ENCODE measurements at regions not wholly inside any gene's neighbourhood (a gene's known extent, or its start where the extent isn't known, plus 50 kb on each side); places are given as distances from the start of the nearest gene placed in this dataset.

- TF ChIP-seq CTCF (conservative IDR thresholded peaks at IDR 0.05; ENCODE audit: low read depth, low read length) = no peak
- TF ChIP-seq CEBPB (IDR thresholded peaks at IDR 0.05; ENCODE audit: low read depth, low read length) = 0 out of 2 replicates have a peak, but pooled peaks have one; percentile 4
- no peak for TF ChIP-seq USF2 (IDR thresholded peaks at IDR 0.05; ENCODE audit: low read depth, low read length)
- TF ChIP-seq RAD21 (IDR thresholded peaks at IDR 0.05; ENCODE audit: low read length) = no peak
- no peak for TF ChIP-seq POLR2A (IDR thresholded peaks at IDR 0.05; ENCODE audit: low read depth, low read length)
- TF ChIP-seq RCOR1 (IDR thresholded peaks at IDR 0.05; ENCODE audit: insufficient replicate concordance, low read length) = no peak
- no peak for TF ChIP-seq MXI1 (IDR thresholded peaks at IDR 0.05; ENCODE audit: borderline replicate concordance, low read depth, low read length)
- no peak for TF ChIP-seq NFE2L2 (IDR thresholded peaks at IDR 0.05; ENCODE audit: low read depth, low read length)
- no peak for TF ChIP-seq RFX5 (IDR thresholded peaks at IDR 0.05; ENCODE audit: low read depth, low read length)
- no peak for TF ChIP-seq MAZ (IDR thresholded peaks at IDR 0.05; ENCODE audit: borderline replicate concordance, low read depth, low read length)
- TF ChIP-seq SMC3 (IDR thresholded peaks at IDR 0.05; ENCODE audit: low read depth, low read length) = no peak
- no peak for TF ChIP-seq BHLHE40 (IDR thresholded peaks at IDR 0.05; ENCODE audit: low read depth, low read length)
- TF ChIP-seq CHD1 (IDR thresholded peaks at IDR 0.05; ENCODE audit: low read depth, low read length) = no peak
- TF ChIP-seq MAFK (IDR thresholded peaks at IDR 0.05; ENCODE audit: low read depth, low read length) = no peak
Observed at GRCh38 chr3:24565656-24566055, 71.0 kb upstream of the THRB start.
